NOMO-1 (cell line): ENCODE measurements at regions not wholly inside any gene's neighbourhood (a gene's known extent, or its start where the extent isn't known, plus 50 kb on each side); places are given as distances from the start of the nearest gene placed in this dataset.
A peak's percentile ranks its signal among the peaks of the same experiment; 100 is the strongest.

Source experiments
- DNase-seq, 2 experiments: peaks; one replicate each; lab custom pipeline; 2025; ENCODE audit not compliant: unreplicated experiment in 2 of 2; lab: John Stamatoyannopoulos, UW

DNA sequence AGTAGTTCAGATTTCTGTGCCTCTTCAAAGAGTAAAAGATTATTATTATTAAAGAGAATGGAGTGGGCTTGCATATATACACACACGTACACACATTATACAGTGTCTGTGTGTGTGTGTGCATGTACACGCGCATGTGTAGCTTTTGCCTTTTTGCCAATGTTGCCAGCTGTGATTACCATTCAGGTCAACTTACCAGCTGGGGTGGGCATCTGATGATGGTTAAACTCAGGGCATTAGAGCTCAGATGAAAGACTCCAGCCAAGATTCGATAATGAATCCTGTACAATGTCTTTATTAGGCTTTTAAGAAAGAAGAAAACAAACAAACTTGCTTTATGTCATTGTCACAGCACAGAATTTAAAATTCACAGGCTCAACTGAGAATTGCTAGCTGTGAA is 296.5 kb upstream of the DMAC1 start:
- DNase-seq = no peak

DNA sequence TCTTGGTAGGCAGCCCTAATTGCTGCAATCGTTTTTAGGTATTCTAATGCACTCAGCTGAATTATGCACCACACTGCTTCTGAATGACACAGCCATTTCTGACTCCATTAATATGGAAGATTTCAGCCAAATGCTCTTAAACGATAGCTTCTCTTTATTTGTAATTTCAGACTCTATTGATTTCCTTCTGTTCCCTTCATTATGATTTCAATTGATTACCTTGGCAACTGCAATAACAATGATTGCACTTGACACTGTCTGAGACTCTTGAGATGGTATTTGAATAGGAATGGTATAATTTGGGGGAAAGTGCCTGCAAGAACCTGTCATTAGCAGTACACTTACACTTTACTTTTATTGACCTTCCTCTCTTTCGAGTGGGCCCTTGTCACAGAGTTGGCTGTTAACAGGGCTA is 296.1 kb upstream of the DMAC1 start:
- no peak for DNase-seq

DNA sequence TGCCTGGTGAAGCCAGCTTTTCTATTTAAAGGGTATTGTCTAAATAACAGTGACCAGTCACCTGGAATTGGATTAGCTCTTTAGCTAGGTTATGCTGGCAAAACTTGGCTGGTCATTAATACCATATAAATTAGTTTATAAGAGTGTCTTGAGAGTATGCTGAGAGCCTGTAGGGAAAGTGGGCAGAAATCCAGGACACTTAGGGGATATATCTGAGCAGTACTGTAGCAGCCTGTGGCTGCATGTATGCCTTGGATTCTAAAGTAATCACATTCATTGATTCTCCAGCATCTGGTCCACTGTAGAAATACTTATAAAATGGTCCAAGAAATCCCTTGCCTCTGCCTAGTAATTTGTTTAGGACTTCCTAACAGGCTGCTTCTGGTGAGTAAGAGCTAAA is 288.9 kb upstream of the DMAC1 start:
- DNase-seq = no peak

DNA sequence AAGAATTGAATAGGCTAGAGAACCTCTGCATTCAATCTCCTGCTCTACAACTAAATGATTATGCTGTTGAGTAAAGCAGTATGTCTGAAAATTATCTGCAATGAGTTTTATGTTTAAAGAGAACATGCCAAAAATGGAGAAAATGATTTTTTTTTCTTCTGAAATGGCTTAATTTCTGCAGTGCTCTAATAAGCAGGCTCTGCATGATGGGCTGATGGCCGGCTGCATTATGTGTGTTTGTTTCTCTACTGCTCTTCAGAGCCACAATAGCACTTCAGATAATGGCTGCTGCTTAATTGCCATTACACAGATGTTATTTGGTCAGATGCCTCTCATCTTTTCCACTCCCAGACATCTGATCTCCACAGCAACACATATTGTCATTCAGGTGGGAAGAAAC is 286.4 kb upstream of the DMAC1 start:
- no peak for DNase-seq

DNA sequence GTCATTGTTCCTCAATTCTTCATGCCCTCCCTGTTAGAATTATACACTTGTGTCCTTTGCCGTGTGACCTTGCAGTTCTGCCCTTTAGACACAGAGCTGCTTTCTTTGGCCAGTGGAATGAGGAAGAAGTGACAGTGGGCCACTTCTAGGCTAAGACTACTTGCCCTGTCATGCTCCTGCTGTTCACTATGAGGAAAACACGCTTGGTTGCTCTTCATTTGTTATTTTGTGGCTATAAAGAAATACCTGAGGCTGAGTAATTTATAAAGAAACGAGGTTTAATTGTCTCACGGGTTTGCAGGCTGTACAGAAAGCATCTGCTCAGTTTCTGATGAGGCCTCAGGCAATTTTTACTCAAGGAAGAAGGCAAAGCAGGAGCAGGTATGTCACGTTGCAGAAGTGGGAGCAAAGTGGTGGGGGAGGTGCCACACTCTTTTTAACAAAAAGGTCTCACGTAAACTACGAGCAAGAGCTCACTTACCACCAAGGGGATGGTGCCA is 279.1 kb upstream of the DMAC1 start:
- no peak for DNase-seq

DNA sequence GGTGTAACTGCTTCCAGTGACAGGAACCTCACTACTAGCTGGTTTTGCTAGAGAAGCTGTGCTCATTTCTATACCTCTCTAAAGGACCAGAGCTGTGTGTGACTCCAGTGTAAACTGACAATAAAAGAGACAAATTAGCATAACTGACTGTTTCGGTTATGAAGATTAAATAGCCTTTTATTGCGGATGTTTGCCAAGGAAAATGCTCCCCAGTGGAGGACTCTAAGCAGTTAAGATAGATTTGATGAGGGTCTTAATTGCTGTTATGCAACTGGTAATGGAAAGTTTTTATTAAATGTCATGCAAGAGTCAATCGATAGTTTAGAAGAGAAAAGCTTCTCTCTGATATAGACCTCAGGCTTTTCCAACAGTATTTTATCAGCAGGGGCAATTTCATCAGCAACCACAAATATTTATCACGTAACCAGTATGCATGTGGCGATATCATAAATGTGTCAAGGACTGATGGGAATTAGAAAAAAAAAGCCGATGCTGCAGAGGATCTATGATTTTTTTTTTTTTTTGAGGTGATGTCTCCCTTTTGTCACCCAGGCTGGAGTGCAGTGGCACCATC is 275.2 kb upstream of the DMAC1 start:
- no peak for DNase-seq

DNA sequence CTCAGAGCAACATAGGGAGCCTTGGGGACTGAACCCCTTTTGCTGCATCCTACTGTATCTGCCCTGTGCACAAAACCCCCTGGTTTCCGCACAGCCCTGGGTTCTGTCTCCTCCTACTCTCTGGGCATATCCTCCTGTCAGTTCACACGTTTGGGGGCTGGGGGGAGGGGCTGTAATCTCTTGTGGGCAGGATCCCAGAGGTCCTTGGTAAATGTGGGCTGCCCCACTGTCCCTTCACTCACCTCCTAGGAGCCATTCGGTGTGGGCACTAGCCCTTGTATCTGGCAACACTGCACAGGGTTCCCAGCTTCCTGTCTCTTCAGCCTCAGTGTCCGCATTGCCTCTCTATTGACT is 271.8 kb upstream of the DMAC1 start:
- no peak for DNase-seq

DNA sequence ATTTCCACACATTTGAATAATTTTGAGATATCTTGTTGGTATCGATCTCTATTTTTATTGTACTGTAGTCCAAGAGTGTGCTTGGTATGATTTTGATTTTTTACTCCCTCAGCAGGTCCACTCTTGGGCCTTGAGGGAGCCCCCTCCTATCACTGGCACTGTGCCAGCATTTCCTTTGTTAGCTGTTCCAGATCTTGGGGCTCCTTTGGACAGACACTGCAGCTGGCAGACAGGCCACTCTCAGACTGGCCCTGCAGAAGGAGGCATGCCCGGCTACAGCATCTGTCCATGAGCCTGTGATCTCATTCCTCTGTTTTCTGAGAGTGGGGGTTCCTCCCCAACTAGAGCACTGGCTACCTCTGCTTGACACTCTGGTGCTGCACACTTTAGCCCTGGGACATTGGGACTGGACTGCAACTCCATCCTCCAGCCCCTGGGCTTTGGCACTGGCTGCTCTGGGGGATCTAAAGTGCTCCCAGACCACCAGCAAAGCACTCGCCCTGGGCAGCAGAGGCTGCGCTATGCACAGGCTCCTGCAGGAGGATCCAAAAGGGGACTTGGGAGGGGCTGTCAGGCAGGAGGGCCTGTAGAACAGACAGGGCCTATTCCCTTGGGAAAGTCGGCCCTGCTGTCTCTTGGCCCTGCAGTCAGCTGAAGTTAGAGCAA is 271.3 kb upstream of the DMAC1 start:
- DNase-seq = no peak

DNA sequence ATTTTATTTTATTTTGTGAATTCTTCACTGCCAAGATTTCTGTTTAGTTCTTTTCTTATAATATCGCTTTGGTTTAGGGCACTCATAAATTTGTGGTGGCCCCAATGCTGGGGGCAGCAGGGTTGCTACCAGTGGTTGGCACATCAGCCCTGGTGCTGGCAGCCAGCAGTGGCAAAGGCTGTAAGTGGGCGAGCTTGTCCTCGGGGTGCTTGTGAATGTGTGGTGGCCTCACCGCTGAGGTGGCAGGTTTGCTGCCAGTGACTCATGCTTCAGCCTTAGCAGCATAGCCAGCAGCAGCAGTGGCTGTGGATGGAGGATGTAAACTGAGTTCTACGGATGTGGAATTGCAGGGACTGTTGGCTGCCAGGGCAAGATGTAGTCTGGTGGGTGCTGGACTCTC is 262.9 kb upstream of the DMAC1 start:
- no peak for DNase-seq

DNA sequence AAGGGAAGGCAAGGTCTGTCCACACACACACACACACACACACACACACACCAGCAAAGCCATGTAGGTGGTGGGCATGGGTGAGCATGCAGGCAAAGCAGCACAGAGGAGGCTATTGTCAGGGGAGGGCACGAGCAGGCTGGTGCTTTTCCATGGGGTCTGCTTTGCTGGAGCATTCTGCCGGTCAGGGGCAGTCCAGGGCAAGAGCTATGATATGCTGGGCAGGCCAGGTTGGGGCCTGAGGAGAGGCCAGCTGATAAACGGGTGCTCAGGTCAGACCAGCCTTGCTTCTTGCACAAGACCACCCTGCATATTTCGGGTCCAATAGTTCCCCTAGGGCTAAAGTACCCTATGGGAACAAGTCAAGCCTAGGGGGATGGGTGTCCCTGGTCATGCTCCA is 253.9 kb upstream of the DMAC1 start:
- no peak for DNase-seq

DNA sequence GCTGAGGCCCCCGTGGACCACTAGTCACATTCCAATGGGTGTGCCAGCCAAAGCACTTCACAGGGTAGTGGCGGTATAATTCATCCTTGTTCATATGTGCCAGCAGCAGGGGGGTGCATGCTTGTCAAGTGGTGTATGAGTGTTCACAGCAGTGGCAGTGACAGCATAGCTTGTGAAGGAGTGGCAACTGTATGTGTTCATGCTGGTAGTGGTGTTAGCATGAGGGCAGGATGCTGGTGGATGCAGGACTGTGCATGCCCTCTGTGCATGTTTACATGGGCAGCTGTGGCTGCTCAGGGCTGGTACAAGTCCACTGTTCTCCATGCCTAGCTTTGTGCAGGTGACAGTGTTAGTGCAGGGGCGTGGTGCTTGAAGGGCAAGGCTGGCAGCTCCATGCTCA is 253.4 kb upstream of the DMAC1 start:
- DNase-seq = no peak

DNA sequence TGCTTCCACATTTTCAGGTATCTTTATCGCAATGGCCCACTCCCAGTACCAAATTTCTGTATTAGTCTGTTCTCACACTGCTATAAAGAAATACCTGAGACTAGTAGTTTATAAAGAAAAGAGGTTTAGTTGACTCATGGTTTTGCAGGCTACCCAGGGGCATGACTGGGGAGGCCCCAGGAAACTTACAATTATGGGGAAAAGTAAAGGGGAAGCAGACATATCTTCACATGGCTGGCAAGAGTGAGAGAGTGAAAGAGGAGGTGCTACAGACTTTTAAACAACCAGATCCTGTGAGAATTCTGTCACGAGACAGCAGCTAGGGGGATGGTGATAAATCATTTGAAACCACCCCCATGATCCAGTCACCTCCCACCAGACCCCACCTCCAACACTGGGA is 238.2 kb upstream of the DMAC1 start:
- DNase-seq = peak in 1 of 2 experiments; percentile 0

DNA sequence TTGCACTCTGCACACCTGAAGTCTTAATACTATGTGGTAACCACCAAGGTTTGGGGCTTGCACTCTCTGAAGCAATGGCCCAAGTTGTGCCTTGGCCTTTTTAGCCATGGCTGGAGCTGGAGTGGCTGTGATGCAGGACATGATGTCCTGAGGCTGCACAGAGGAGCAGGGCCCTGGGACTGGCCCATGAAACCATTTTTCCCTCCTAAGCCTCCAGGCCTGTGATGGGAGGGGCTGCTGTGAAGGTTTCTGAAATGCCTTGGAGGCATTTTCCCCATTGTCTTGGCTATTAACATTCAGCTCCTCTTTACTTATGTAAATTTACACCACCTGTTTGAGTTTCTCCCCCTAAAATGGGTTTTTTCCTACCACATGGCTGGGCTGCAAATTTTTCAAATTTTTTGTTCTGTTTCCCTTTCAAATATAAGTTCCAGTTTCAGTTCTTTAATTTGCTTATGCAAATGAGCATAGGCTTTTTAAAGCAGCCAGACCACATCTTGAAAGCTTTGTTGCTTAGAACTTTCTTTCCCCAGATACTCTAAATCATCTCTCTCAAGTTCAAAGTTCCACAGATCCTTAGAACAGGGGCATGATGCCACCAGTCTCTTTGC is 237.4 kb upstream of the DMAC1 start:
- DNase-seq = peak in 1 of 2 experiments; percentile 10

DNA sequence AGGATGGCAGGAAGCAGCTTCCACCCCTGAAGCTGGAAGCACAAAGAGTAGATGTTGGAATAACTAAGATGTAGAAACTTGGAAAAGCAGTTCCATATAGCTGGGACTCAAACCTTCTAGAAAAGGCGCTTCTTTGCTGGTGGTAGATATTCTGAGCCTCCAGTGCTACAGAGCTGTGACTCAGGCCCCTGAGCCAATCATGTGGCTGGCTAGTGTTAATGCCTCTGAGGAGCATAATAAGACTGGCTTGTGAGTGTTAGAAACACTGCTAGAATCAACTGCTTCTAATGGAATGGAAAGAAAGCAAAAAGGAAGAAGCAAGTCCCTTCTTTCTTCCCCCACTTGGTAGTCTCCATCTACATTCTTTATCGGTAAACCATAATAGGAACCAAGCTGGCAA is 234.2 kb upstream of the DMAC1 start:
- no peak for DNase-seq

DNA sequence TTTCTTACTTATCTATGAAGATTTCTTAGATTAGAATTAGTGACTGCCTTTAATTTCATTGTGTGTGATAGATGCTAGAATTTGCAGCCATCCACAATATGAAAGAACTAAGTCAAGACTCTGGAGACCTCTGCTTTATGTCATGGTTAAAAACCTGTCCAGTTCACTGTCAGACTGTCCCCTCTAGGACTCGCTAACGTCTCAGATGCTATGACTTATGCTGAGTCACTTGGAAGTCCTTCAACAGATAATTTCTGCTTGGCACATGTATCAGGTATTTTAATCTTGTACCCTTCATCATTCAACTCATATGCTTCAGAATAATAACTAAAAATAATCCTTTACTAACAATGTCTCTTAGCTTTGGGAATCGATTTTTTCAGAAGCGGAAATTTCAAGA is 230.5 kb upstream of the DMAC1 start:
- no peak for DNase-seq

DNA sequence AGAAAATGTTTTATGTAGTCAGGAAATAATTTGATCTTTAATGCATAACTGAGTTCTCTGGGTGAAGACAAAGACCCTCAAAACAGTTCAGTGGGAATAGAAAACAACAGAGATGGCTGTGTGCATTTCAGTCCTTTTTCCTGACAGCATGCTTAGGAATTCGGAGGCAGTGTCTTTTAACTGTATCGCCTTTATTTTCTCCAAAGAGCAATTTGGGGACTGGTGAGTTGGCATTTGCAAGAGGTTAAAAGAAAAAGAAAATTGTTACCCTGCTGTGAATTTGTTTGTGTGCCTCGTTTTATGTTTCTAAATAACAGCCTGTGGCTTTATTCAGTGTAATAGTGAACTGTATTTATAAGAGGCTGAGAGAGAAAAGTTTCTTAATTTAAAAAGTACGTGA is 227.8 kb upstream of the DMAC1 start:
- no peak for DNase-seq

DNA sequence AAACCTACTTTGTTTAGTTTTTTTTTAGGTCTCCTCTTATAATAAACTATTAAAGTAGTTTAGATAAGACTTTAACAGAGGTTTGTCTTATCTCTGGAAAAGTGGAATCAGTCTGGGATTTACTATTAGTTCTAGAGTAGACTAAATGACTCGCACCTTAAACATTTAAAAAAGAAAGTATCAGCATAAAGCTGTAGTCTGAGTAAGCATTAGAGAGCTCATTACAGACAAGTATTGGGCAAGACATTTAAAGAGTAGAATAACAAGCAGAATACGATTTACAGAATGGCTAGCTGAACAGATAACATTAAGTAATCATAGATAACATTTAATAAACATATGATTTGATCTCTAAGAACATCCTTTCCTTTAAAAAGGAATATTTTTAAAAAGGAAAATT is 226.0 kb upstream of the DMAC1 start:
- DNase-seq = no peak

DNA sequence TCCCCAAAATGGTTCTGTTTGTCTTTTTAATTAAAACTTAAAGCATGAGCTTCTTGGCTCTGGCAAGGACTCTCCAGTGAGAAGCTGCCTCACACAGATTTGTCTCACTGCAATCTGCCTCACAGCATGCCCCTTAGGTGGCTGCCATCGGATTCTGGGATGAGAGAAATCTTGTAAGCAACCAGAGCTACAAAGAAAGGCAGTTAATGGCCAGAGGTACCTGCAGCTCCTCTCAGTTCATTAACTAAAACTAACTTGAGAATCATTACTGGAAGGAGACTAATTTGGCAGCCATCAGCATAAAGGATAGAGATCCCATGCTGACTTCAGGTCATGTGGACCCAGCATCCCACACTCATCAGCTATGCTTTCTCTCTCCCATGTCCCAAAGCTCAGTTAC is 220.6 kb upstream of the DMAC1 start:
- DNase-seq = no peak

DNA sequence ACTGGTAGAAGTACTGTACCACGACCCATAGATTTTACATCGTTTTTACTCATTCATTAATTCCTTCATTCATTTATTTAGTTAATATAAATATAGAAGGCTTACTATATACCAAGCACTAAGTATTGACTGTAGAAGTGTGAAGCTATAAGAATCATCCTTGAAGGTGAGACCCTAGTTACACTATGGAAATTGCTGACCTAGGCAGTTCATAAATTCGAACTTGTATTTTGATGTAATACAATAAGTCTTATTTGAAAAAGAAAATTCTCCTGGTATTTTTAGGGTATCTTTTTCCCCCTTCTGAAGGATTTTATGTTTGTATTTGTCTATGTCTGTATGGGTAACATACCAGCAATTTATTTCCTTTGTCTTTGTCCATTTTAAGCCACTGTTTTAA is 220.1 kb upstream of the DMAC1 start:
- no peak for DNase-seq

DNA sequence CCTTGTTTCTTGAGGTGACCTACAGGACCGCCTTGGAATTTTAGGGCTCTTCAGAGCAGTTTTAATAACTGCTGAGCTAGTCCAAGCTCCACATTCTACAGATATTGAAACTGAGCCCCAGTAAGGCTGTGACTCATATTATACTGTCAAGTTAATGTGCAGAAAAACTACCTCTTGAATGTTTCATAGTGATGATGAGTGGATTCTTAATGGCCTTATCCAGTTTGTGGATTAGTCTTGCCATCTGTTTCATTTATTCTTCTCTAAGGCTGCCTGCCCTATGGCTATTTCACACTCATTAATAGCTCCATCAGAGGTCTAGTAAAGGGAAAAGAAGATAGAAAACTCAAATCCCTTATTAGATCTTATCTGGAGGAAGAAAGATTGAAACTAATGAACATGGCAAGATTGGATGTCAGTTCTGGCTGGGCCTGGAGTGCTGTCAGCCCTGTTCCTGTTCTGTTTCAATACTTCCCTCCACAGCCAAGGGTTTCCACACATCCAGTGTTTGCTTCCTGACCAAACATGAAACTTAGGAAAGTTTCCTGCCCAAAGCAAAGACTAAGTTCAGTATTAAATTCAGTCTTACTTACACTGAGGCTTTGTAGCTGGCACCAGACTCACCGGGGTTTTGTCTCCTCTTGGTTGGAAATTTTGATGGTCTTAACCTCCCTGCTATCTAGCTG is 215.6 kb upstream of the DMAC1 start:
- no peak for DNase-seq

DNA sequence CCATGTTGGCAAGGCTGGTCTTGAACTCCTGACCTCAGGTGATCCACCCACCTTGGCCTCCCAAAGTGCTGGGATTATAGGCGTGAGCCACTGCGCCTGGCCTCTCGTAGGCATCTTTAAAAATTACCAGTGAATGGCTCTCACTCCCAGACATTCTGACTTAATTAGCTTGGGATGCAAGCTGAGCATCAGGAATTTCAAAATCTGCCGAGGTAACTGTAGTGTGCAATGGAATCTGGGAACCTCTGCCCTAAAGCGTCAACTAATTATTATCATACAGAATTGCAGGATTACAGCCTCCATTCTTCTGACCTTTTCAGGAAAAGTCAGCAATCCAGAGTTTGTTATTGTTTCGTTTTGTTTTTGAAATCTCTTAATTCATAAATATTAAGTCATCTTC is 213.4 kb upstream of the DMAC1 start:
- DNase-seq = no peak

DNA sequence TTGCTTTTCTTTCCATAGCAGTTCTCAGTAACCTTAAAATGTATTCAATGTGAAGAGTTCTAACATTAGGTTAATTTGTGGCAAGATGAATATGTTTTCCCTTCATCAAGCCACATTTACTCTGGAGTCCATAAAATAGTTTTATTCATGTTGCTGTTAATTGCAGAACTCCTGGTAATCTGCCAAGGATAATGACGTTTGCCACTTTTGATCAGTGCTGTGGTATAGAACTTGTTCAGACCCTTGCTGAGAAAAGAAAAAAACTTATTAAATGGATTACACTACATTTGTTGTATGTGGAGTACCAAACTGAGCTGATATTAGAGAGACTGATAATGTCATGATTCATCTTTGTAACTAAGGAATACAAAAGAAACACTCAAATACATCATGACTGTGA is 212.4 kb upstream of the DMAC1 start:
- DNase-seq = no peak
